ENCODE measurements at regions not wholly inside any gene's neighbourhood (a gene's known extent, or its start where the extent isn't known, plus 50 kb on each side); places are given as distances from the start of the nearest gene placed in this dataset.

GRCh38 chr2:207394203-207394781 is 135.5 kb upstream of the CREB1 start:
- peaks cover 0 to 6% (median 0%) of the 10 kb centered on the region in 8 donors for H3K9me3 ChIP-seq
- no peak overlapping the region for H3K27ac ChIP-seq
- no peaks in the 10 kb centered on the region for H3K4me1 ChIP-seq
- TF ChIP-seq POLR2A (IDR thresholded peaks at IDR 0.05), result no peak
- no peaks in the 10 kb centered on the region for H3K27me3 ChIP-seq (replicated peaks in 1 of 7)
- H3K4me3 ChIP-seq, result no peak overlapping the region
- no peaks in the 10 kb centered on the region for H3K36me3 ChIP-seq
- intact Hi-C loops (cut with DNase I; ENCODE audit: low total_unique reads), result no loop called here
- DNase-seq, result no peak
- WGBS, 5 donors, result 63 to 90% (median 83%) methylated on average over 4 of the region's 4 CpGs

GRCh38 chr2:207394812-207395534 is 134.8 kb upstream of the CREB1 start:
- Histone ChIP-seq H3K9me3 (peaks cover 0 to 6% (median 0%) of the 10 kb centered on the region in 8 donors), H3K4me1 (no peaks in the 10 kb centered on the region), H3K27ac (no peak overlapping the region), H3K4me3 (no peak overlapping the region), H3K36me3 (no peaks in the 10 kb centered on the region), H3K27me3 (replicated peaks in 1 of 7) (no peaks in the 10 kb centered on the region)
- 55 to 68% (median 65%) methylated on average over 7 of the region's 7 CpGs for WGBS, 5 donors
- no peak for DNase-seq
- TF ChIP-seq CTCF (IDR thresholded peaks at IDR 0.05 in 8 of 11, conservative IDR thresholded peaks at IDR 0.05 in 3 of 11) (no peak), POLR2AphosphoS5 (IDR thresholded peaks at IDR 0.05) (no peak), POLR2A (IDR thresholded peaks at IDR 0.05) (no peak)
- intact Hi-C loops (cut with DNase I; ENCODE audit: low total_unique reads), result no loop called here

GRCh38 chr2:207395535-207396251 is 134.1 kb upstream of the CREB1 start:
- H3K4me1 ChIP-seq, result no peaks in the 10 kb centered on the region
- TF ChIP-seq CTCF (IDR thresholded peaks at IDR 0.05 in 8 of 11, conservative IDR thresholded peaks at IDR 0.05 in 3 of 11) (no peak), POLR2A (IDR thresholded peaks at IDR 0.05) (no peak), POLR2AphosphoS5 (IDR thresholded peaks at IDR 0.05) (no peak)
- no peaks in the 10 kb centered on the region for H3K27me3 ChIP-seq (replicated peaks in 1 of 7)
- no peak for DNase-seq
- H3K27ac ChIP-seq, result no peak overlapping the region
- 87 to 100% (median 94%) methylated on average over 2 of the region's 2 CpGs for WGBS, 5 donors
- peaks cover 0 to 6% (median 0%) of the 10 kb centered on the region in 8 donors for H3K9me3 ChIP-seq
- H3K36me3 ChIP-seq, result no peaks in the 10 kb centered on the region
- intact Hi-C loops (cut with DNase I; ENCODE audit: low total_unique reads), result no loop called here
- H3K4me3 ChIP-seq, result no peak overlapping the region

- intact Hi-C loops (cut with DNase I; ENCODE audit: low total_unique reads), result no loop called here
- no peak overlapping the region for H3K4me3 ChIP-seq
- no peaks in the 10 kb centered on the region for H3K4me1 ChIP-seq
- no peaks in the 10 kb centered on the region for H3K27me3 ChIP-seq (replicated peaks in 1 of 7)
- no peak overlapping the region for H3K27ac ChIP-seq
- no peak for TF ChIP-seq POLR2A (IDR thresholded peaks at IDR 0.05)
- TF ChIP-seq CTCF (IDR thresholded peaks at IDR 0.05 in 8 of 11, conservative IDR thresholded peaks at IDR 0.05 in 3 of 11), result no peak
- no peak for TF ChIP-seq POLR2AphosphoS5 (IDR thresholded peaks at IDR 0.05)
- no peaks in the 10 kb centered on the region for H3K36me3 ChIP-seq
- DNase-seq, result no peak
- 82 to 94% (median 91%) methylated on average over 9 of the region's 9 CpGs for WGBS, 5 donors
- H3K9me3 ChIP-seq, result peaks cover 0 to 6% (median 0%) of the 10 kb centered on the region in 8 donors
These were observed 131.7 kb upstream of the CREB1 start for GRCh38 chr2:207397917-207398655.
